ENCODE measurements at regions not wholly inside any gene's neighbourhood (a gene's known extent, or its start where the extent isn't known, plus 50 kb on each side); places are given as distances from the start of the nearest gene placed in this dataset.

- no peak for DNase-seq (ENCODE audit: low spot score)
Measured at GRCh38 chr7:42758124-42758523, 153.7 kb downstream of the C7orf25 start.

DNA sequence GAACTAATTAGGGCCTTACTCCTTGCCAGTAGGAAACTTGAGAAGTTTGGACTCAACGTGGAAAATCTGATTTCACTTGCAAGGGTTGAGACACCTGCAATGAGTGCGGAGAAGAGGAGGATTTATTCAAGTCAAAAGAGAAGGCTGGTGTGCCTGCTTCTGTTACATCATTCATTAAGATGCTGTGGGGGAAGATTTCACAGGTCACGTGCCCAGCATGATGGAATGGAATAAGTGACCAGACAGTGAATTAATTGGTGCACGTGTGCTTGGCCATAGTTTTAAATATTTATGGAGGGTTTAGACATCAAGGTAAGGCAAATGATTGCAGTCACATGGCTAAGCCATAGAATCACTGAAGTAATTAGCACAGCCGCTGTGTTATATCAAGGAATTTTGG is 155.0 kb downstream of the C7orf25 start:
- DNase-seq (ENCODE audit: low spot score): no peak

DNA sequence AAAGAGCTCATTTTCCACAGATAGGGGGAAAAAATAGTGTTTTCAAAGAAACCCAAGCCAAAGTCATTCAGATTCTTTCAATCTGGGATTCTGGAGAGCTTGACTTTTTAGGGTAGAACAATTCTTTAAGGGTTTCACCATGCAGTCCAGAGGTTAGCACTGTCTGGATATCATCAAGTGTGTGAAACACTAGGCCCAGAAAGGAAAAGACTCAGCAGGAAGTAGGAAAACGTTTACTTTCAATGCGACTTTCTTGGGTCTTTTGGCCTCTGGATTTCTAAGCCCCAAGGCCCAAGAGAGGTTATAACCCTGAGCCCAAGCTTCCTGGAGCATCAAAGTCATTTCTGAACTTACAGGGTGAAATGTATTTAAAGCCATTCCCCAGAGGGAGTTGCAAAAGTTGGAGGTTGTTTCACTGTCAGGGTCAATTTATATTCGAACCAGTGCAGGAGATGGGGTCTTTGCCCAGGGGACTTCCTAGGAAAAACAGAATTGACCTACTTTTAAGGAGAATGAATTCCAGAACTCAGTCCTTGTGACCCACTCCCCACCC is 158.0 kb downstream of the C7orf25 start:
- DNase-seq (ENCODE audit: low spot score): no peak

- no peak for DNase-seq (ENCODE audit: low spot score)
Measured at GRCh38 chr7:42753367-42753766, 158.5 kb downstream of the C7orf25 start.

DNA sequence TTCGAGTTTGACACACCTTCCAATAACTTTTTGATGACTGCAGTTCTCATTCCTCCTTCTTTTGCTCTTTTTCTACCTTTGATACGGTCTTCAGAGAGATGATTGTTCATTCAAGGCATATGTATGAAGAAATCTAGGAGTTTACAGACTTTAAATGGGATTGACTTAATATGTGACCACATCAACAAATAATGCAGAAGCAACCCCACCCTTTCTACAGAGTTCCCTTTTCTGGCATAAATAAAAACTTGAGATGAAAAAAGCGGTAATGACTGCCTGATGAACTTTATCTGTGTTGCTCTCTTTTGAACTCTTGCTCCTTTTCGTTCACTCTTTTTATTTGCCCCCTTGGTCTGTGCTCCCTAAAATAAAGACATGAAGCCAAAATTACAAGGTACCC is 161.7 kb downstream of the C7orf25 start:
- DNase-seq (ENCODE audit: low spot score): no peak

DNA sequence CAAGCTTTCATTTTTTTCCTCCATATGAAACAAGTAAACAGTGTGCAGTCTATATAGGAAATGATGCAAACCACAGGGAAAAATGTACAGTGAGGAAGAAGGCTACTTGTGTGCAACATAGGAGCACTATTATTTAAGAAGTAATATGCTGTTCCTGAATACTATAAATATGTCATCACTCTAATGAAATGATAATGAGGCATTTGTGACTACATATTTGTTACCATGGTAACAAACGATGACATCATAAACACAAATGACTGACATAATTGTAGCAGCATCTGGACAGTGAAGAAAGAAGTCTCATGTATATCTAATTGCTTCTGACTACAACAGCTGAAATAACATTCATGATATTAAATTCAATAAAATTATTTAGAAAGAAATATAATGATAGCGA is 164.8 kb downstream of the C7orf25 start:
- DNase-seq (ENCODE audit: low spot score): no peak

GRCh38 chr7:42746214-42746613 is 165.7 kb downstream of the C7orf25 start:
- DNase-seq (ENCODE audit: low spot score): no peak

DNA sequence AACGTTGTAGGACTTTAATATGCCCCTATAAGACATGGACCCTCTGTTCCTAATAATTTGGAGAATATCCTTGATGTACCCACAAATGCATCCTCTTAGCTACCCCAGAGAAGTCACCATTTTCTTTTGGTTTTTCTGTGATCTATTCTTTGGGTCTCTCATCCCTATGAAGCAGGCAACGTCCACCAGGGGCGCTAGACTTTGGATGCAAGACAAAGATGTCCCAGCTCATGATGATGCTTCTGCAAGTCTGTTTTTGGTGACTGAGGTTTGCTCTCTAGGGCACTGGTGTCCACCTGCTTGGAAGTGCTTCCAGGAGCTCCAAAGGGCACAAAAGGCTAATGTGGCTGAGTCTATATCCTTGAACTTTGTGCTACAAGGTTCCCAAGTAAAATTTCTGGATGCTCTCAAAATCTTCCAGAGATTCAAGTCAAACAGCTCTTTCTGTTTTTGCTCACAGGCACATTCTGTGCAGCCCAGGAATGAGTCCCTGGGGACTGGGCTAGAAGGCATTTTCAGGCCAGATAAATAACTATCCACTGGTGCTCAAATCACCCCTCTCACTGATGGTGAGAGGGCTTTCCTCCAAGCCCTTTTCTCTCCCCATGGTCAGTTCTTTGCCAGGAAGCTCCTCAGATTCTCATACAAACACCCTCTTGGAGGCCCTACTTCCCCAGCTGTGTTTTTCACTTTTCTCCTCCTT is 166.4 kb downstream of the C7orf25 start:
- peak; percentile 18 for DNase-seq (ENCODE audit: low spot score)

DNA sequence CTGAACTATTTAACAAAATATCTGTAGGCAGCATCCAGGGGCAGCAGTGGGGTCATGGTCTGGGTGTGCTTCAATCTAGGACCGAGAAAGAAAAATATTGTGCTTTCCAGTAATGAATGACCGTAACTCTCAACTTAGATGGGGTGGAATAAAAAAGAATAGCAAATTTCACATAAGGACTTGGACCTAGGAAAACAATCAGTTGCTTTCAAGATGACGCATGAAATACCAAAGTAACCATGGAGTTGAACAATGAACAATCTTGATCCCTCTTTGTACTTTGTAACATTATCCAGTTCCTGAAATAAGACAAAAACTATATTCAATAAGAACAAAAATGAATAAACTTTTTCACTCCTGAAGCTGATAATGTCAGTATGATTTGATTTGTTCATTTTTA is 167.1 kb downstream of the C7orf25 start:
- DNase-seq (ENCODE audit: low spot score): no peak

DNA sequence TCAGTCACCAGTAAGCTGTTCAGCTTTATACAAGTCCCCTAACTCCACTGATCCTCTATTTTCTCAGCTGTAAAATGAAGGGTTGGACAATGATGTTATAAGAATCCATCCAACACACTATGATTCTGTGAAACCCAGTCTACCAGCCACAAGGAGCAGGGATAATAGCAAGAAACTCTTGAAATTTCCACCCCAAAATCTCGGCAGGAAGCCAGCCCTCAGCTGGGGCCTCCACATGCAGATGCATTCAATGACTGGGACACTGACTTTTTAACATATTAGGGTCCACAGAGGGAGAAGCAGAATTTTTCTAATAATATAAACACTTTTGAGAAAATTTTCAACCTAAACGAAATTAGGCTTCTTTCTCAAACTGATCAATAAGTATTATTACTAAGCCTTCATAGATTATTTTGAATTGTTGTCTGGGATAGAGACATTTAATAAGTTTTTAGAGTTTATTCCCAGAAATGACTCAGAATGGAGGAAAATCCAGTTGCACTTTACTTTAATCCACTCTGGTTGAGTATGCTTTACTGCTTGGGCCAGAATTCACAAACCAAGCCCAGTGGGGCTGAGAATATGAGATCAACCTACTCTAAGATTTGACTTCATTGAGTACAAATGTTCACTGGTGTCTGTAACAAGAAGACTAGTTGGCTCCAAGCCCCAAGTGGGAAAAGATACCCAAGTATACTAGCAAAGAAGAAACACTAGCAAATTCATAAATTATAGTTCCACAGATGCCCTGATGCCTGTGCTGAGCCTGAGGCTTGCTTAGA is 168.6 kb downstream of the C7orf25 start:
- DNase-seq (ENCODE audit: low spot score): no peak

GRCh38 chr7:42742318-42742717 is 169.6 kb downstream of the C7orf25 start:
- DNase-seq (ENCODE audit: low spot score): no peak

- DNase-seq (ENCODE audit: low spot score): no peak
Measured at GRCh38 chr7:42740408-42740807, 171.5 kb downstream of the C7orf25 start.

GRCh38 chr7:42739638-42740037 is 172.2 kb downstream of the C7orf25 start:
- DNase-seq (ENCODE audit: low spot score): no peak

DNA sequence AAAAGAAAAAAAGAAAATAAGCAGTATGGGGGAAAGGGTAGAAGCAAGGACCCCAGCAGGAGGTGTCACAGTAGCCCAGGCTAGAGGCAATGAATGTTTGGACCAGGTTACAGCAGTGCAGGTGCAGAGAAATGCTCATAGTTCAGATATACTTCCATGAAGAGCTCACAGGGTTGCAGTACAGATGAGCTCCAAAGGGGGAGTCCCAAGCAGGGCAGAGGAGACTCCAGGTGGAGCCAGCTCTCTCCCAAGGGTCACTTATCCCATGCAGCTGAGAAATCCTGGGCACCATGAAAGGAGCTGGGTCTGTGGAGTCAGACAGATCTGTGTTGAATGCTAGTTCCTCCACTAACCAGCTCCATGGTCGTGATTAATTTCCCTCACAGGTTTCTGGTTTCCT is 174.9 kb downstream of the C7orf25 start:
- DNase-seq (ENCODE audit: low spot score): peak; percentile 7

- DNase-seq (ENCODE audit: low spot score): no peak
Measured at GRCh38 chr7:42735081-42735480, 176.8 kb downstream of the C7orf25 start.

DNA sequence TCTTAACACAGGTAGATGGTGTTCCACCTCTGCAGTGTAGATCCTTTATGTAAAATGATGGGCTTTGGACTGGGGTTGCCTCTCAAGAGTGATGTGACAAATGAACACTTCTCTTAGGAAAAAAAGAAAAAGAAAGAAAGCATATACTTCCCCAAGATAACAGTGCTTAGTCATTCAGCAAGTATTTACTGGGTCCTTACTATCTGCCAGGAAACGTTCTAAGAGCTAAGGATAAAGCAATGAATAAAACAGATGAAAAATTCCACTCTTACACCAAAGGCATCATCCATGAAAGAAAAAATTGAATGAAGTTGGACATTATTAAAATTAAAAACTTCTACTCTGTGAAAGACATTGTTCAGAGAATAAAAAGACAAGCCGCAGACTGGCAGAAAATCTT is 177.3 kb downstream of the C7orf25 start:
- no peak for DNase-seq (ENCODE audit: low spot score)

DNA sequence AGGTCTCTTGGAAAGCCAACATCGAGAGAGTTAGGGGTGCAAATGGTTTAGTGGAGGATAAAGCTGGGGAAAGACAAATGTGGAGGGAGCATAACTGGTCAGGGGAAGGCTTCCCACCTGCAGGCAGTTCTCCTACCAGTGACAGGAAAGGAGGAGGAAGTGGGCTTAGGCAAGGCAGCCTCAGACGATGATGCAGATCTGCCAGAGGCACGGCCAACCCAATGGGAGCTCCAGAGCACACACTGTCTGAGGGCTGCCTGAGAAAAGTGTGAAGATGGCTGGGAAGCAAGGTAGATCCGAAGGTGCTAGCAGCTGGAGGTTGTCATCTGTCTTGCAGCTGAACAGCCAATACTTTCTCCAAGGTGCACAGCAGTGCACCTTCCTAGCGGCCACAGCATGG is 178.8 kb downstream of the C7orf25 start:
- DNase-seq (ENCODE audit: low spot score): no peak

DNA sequence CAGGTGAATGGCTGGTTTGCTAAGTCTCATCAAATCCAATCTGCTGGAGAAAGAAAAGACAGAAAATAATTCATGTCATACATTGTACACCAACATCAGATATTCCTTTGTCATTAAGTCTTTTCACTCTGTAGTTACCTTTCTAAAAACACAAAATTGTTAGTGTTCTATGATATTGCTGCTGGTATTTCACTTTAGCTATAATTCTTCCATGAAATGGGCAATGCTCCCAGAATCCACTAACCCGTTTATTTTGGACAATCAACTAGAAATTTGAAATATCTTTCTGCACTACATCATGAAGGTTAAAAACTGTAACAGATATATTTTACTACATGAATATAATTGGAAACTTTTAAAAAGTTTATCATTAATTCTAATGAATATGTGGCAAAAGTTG is 181.3 kb downstream of the C7orf25 start:
- DNase-seq (ENCODE audit: low spot score): no peak

DNA sequence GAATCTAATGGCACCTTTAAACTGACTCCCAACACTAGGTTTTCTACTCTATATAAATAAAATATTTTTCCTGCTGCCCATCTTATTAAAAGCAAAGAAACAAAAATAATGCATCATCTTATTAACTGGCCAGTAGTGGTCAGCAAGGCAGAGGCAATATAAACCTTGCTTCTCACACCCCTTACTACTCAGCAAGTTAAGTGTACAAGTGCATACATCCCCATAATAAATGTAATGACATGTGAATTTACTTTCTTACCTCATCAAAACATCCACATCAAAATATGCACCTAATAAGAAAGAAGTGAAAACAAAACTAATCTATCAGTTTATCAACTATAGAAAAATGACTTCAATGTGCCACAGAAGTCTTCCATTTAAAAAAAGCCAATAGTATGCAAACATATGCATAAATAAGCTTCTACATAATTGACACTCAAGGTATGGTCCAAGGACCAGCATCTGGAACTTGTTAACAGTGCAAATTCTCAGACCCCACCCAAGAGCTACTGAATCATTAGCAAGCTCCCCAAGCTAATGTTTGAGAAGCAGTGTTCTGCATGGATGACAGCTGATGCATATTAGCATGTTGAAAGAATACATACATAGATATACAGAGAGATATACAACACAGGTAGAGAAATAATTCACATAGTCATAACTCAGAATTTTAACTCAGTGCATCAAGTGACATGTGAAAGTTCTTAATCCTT is 182.7 kb downstream of the C7orf25 start:
- DNase-seq (ENCODE audit: low spot score): no peak

DNA sequence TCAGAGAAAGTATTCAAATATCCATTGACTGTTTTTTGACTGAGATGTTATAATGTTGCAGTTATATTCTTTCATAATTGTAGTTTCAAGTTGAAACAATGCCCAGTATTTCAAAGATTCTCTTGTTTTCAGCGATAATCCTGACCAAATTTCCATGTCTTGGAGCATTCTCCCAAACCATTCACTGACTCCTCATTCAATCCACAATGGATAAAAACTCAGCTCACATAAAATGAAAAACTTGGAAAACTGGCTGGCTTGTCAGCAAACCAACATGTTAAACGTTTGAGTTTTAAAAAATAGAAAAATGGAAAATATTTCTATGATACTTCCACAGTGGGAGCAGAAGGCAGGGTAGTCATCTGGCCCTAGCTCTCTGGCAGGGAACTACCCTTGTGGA is 184.4 kb downstream of the C7orf25 start:
- DNase-seq (ENCODE audit: low spot score): no peak

DNA sequence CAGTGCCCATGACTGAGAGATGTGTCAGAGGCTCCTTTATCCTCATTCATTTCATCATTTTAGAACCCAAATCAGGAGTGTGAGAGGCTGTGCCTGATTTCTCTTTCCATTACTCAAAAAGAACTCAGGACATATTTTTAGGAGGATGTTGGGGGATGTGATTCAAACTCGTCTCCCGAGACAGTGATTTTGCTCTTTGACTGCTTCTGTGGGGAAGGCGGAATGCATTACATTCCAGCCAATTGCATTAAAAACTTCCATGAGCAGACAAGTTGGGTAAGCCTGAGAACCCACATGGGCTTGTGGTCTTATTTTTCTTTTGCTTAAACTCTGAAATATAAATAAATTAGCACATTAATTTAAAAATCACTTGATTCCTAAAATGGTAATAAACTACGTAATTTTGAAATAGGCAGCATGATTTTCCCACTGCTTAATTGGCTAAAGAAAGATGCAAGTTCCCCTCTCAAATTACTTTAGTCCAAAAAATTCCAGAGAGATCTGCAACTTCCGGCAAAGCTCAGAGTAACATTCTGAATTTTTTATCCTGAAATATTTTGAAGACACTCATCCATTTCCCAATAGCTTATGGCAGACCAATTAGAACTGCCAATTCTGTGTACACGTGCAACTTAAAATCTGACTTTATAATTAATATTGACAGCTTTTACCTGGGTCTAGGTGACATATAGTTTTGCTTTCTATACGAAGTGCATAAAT is 185.6 kb downstream of the C7orf25 start:
- DNase-seq (ENCODE audit: low spot score): no peak

DNA sequence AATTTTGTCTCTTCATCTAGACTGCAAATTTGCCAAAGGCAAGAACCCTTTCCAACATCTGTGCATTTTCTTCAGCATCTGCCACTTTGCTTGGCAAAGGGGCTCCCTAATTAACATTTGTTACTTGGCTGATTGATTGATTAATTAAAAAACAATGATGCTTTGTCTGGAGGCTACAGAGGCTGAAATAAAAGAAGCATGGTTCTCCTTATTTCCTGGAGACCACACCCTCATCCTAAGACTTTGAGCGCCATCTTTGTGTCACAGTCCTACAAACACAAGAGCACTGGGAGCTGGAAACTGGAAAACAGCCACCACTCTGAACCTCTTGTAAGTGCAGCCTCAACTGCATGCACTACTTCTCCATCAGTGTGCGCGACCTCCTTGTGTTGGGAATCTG is 189.2 kb downstream of the C7orf25 start:
- no peak for DNase-seq (ENCODE audit: low spot score)

Measured in SK-N-DZ (cell line).